Astrocyte (in vitro differentiated cells and primary cell): ENCODE measurements at regions not wholly inside any gene's neighbourhood (a gene's known extent, or its start where the extent isn't known, plus 50 kb on each side); places are given as distances from the start of the nearest gene placed in this dataset.

Experiments used
- DNase-seq: peaks from one replicate; pipeline ENCODE4 v3.0.0-alpha.2; 2010; ENCODE audit warnings: low read depth
- FAIRE-seq: peaks from 2 replicates; lab custom pipeline; 2011; peaks lifted over from hg19 to GRCh38; lab: Jason Lieb, UNC
- H2AFZ ChIP-seq: 2 replicates; pipeline ENCODE4 v1.6.0; 2012; ENCODE audit warnings: low read depth, low read length, inconsistent platforms
- H3K27ac ChIP-seq: 2 replicates; pipeline ENCODE4 v1.5.1; 2011; ENCODE audit warnings: low read depth, low read length, inconsistent platforms
- H3K27me3 ChIP-seq: 2 replicates; pipeline ENCODE4 v1.6.0; 2011; ENCODE audit warnings: low read length, inconsistent platforms; ENCODE audit not compliant: insufficient read depth
- H3K36me3 ChIP-seq: 2 replicates; pipeline ENCODE4 v1.5.1; 2011; ENCODE audit warnings: low read length, inconsistent platforms; ENCODE audit not compliant: insufficient read depth
- H3K4me1 ChIP-seq: 2 replicates; pipeline ENCODE4 v1.5.1; 2011; ENCODE audit warnings: low read length, inconsistent platforms; ENCODE audit not compliant: insufficient read depth
- H3K4me2 ChIP-seq: 2 replicates; pipeline ENCODE4 v1.6.0; 2012; ENCODE audit warnings: low read length, inconsistent platforms
- H3K4me3 ChIP-seq: 2 replicates; pipeline ENCODE4 v1.5.1; 2011; ENCODE audit warnings: low read depth, mild to moderate bottlenecking, low read length, inconsistent platforms; ENCODE audit not compliant: insufficient read depth
- H3K79me2 ChIP-seq: 2 replicates; pipeline ENCODE4 v1.6.0; 2012; ENCODE audit warnings: mild to moderate bottlenecking, low read length, inconsistent platforms; ENCODE audit not compliant: insufficient read depth
- H3K9ac ChIP-seq: 2 replicates; pipeline ENCODE4 v1.6.0; 2012; ENCODE audit warnings: mild to moderate bottlenecking, low read length, inconsistent platforms
- H3K9me3 ChIP-seq: 2 replicates; pipeline ENCODE4 v1.5.1; 2012; ENCODE audit warnings: low read depth, mild to moderate bottlenecking, low read length, inconsistent platforms; ENCODE audit not compliant: insufficient read depth
- H4K20me1 ChIP-seq: 2 replicates; pipeline ENCODE4 v1.6.0; 2012; ENCODE audit warnings: low read length, inconsistent platforms; ENCODE audit not compliant: insufficient read depth
- H3K27ac Mint-ChIP-seq: one replicate; pipeline ENCODE4 v1.8.0; 2021; ENCODE audit warnings: mild to moderate bottlenecking, mixed read lengths; ENCODE audit not compliant: unreplicated experiment
- H3K27me3 Mint-ChIP-seq: one replicate; pipeline ENCODE4 v1.8.0; 2021; ENCODE audit warnings: low read depth, mixed read lengths; ENCODE audit not compliant: unreplicated experiment
- H3K36me3 Mint-ChIP-seq: one replicate; pipeline ENCODE4 v1.8.0; 2021; ENCODE audit warnings: low read depth, mixed read lengths; ENCODE audit not compliant: unreplicated experiment
- H3K4me1 Mint-ChIP-seq: one replicate; pipeline ENCODE4 v1.8.0; 2021; ENCODE audit warnings: low read depth, mixed read lengths; ENCODE audit not compliant: unreplicated experiment
- H3K4me3 Mint-ChIP-seq: one replicate; pipeline ENCODE4 v1.8.0; 2021; ENCODE audit warnings: mild to moderate bottlenecking, moderate library complexity, mixed read lengths; ENCODE audit not compliant: unreplicated experiment
- H3K9me3 Mint-ChIP-seq: one replicate; pipeline ENCODE4 v1.8.0; 2021; ENCODE audit warnings: mild to moderate bottlenecking, mixed read lengths; ENCODE audit not compliant: unreplicated experiment
- CTCF ChIP-seq: IDR thresholded peaks from 2 replicates; pipeline ENCODE4 v1.5.1; 2011; ENCODE audit warnings: low read depth, mild to moderate bottlenecking, inconsistent platforms, low read length, moderate library complexity; ENCODE audit not compliant: insufficient read depth
- EZH2 ChIP-seq: IDR thresholded peaks from 2 replicates; pipeline ENCODE4 v1.6.1; 2012; ENCODE audit warnings: mild to moderate bottlenecking, low read length, inconsistent platforms; ENCODE audit not compliant: insufficient read depth

- peaks cover 25% of the 10 kb centered on the region for H3K4me1 Mint-ChIP-seq
- no peaks in the 10 kb centered on the region for H3K9me3 ChIP-seq
- no peaks in the 10 kb centered on the region for H3K4me1 ChIP-seq
- H3K4me3 ChIP-seq = no peak overlapping the region
- no peaks in the 10 kb centered on the region for H3K27me3 ChIP-seq
- FAIRE-seq (no peak), DNase-seq (no peak)
- no peaks in the 10 kb centered on the region for H3K9me3 Mint-ChIP-seq
- no peak overlapping the region for H3K4me3 Mint-ChIP-seq
- H3K27ac Mint-ChIP-seq = no peak overlapping the region
- no peaks in the 10 kb centered on the region for H3K36me3 Mint-ChIP-seq
- no peak overlapping the region for H2AFZ ChIP-seq
- H3K36me3 ChIP-seq = no peaks in the 10 kb centered on the region
- no peaks in the 10 kb centered on the region for H4K20me1 ChIP-seq
- no peaks in the 10 kb centered on the region for H3K27me3 Mint-ChIP-seq
- no peak overlapping the region for H3K4me2 ChIP-seq
- no peak overlapping the region for H3K9ac ChIP-seq
- no peak overlapping the region for H3K27ac ChIP-seq
- no peak for TF ChIP-seq EZH2
- no peak for TF ChIP-seq CTCF
- no peaks in the 10 kb centered on the region for H3K79me2 ChIP-seq
These were observed 1739.0 kb downstream of the MAT2B start for GRCh38 chr5:165244407-165244806.

DNA sequence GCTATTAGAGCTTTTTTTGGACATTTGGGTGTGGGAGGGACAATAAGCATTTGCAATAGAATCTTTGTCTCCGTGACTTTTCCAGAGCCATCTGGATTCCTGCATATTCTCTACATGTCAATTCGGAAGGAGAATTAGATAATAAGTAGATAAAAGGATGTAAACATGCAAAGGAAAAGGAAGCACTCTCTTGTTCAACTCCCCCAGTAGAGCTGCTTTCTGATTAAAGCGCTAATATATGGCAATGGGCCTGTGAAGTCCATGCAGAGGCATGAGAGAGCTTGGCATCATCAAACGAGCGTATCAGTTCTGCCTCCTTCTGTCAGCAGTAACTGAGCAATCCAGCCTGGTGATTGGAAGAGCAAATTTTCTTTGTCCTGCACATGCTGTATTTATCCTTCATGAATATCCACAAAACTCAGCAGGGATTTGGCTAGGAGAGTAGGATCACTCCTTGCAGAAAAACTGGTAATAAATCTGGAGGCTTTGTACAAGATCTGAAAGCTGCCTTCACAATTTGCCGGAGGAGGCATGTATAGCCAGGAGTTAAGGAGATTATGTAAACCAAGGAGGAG lies 1752.9 kb downstream of the MAT2B start:
- Histone ChIP-seq H3K79me2 (no peaks in the 10 kb centered on the region), H3K9me3 (no peaks in the 10 kb centered on the region), H4K20me1 (no peaks in the 10 kb centered on the region), H3K36me3 (no peaks in the 10 kb centered on the region), H3K27me3 (no peaks in the 10 kb centered on the region), H3K9ac (no peak overlapping the region), H3K4me2 (no peak overlapping the region), H3K27ac (no peak overlapping the region), H3K4me1 (no peaks in the 10 kb centered on the region), H2AFZ (no peak overlapping the region), H3K4me3 (no peak overlapping the region)
- Mint-ChIP-seq H3K9me3 (no peaks in the 10 kb centered on the region), H3K36me3 (no peaks in the 10 kb centered on the region), H3K4me3 (no peak overlapping the region), H3K4me1 (no peaks in the 10 kb centered on the region), H3K27ac (no peak overlapping the region), H3K27me3 (peaks cover 2% of the 10 kb centered on the region)
- DNase-seq (no peak), FAIRE-seq (no peak)
- TF ChIP-seq EZH2 (no peak), CTCF (no peak)

GRCh38 chr5:165260426-165260825 lies 1755.0 kb downstream of the MAT2B start:
- DNase-seq = no peak
- TF ChIP-seq EZH2 (no peak), CTCF (no peak)
- no peaks in the 10 kb centered on the region for H4K20me1 ChIP-seq
- no peak overlapping the region for H3K4me3 Mint-ChIP-seq
- H3K36me3 ChIP-seq = no peaks in the 10 kb centered on the region
- no peak overlapping the region for H3K9ac ChIP-seq
- H3K4me1 ChIP-seq = no peaks in the 10 kb centered on the region
- no peaks in the 10 kb centered on the region for H3K9me3 Mint-ChIP-seq
- no peak for FAIRE-seq
- peaks cover 2% of the 10 kb centered on the region for H3K27me3 Mint-ChIP-seq
- no peaks in the 10 kb centered on the region for H3K27me3 ChIP-seq
- no peak overlapping the region for H3K4me2 ChIP-seq
- H3K4me3 ChIP-seq = no peak overlapping the region
- H3K9me3 ChIP-seq = no peaks in the 10 kb centered on the region
- no peak overlapping the region for H2AFZ ChIP-seq
- no peak overlapping the region for H3K27ac ChIP-seq
- H3K36me3 Mint-ChIP-seq = no peaks in the 10 kb centered on the region
- H3K79me2 ChIP-seq = no peaks in the 10 kb centered on the region
- H3K27ac Mint-ChIP-seq = no peak overlapping the region
- H3K4me1 Mint-ChIP-seq = no peaks in the 10 kb centered on the region
